Endothelial cell (in vitro differentiated cells): ENCODE measurements at regions not wholly inside any gene's neighbourhood (a gene's known extent, or its start where the extent isn't known, plus 50 kb on each side); places are given as distances from the start of the nearest gene placed in this dataset.

Experiments used
- DNase-seq: peaks from one replicate; pipeline ENCODE4 v3.0.0; 2021; ENCODE audit warnings: low spot score
- H3K27ac Mint-ChIP-seq: one replicate; pipeline ENCODE4 v1.8.0; 2021; ENCODE audit warnings: mixed read lengths, inconsistent platforms; ENCODE audit not compliant: unreplicated experiment
- H3K27me3 Mint-ChIP-seq: one replicate; pipeline ENCODE4 v1.8.0; 2021; ENCODE audit warnings: mild to moderate bottlenecking, moderate library complexity, mixed read lengths, inconsistent platforms; ENCODE audit not compliant: unreplicated experiment
- H3K36me3 Mint-ChIP-seq: one replicate; pipeline ENCODE4 v1.8.0; 2021; ENCODE audit warnings: mild to moderate bottlenecking, low read depth, mixed read lengths, inconsistent platforms; ENCODE audit not compliant: unreplicated experiment
- H3K4me1 Mint-ChIP-seq: one replicate; pipeline ENCODE4 v1.8.0; 2021; ENCODE audit warnings: mild to moderate bottlenecking, mixed read lengths, inconsistent platforms; ENCODE audit not compliant: unreplicated experiment
- H3K4me3 Mint-ChIP-seq: one replicate; pipeline ENCODE4 v1.8.0; 2021; ENCODE audit warnings: mild to moderate bottlenecking, mixed read lengths, inconsistent platforms; ENCODE audit not compliant: unreplicated experiment
- H3K9me3 Mint-ChIP-seq: one replicate; pipeline ENCODE4 v1.8.0; 2021; ENCODE audit warnings: mixed read lengths, inconsistent platforms; ENCODE audit not compliant: unreplicated experiment
- CTCF ChIP-seq: fragments of 200-600 bp; sonication (generic); IDR thresholded peaks from one replicate; pipeline ENCODE4 v1.5.0; 2021; ENCODE audit warnings: antibody characterized with exemption; ENCODE audit not compliant: unreplicated experiment

- TF ChIP-seq CTCF: no peak
- H3K9me3 Mint-ChIP-seq: no peaks in the 10 kb centered on the region
- no peaks in the 10 kb centered on the region for H3K36me3 Mint-ChIP-seq
- no peaks in the 10 kb centered on the region for H3K4me1 Mint-ChIP-seq
- H3K4me3 Mint-ChIP-seq: no peak overlapping the region
- DNase-seq: no peak
- H3K27me3 Mint-ChIP-seq: peaks cover 2% of the 10 kb centered on the region
- H3K27ac Mint-ChIP-seq: no peak overlapping the region
Observed at GRCh38 chrX:138534410-138534809, 177.1 kb downstream of the FGF13 start.

- no peaks in the 10 kb centered on the region for H3K4me1 Mint-ChIP-seq
- DNase-seq: peak; percentile 2
- H3K27ac Mint-ChIP-seq: peak overlapping the region; percentile 82
- H3K4me3 Mint-ChIP-seq: no peak overlapping the region
- H3K9me3 Mint-ChIP-seq: no peaks in the 10 kb centered on the region
- no peaks in the 10 kb centered on the region for H3K27me3 Mint-ChIP-seq
- no peaks in the 10 kb centered on the region for H3K36me3 Mint-ChIP-seq
- no peak for TF ChIP-seq CTCF
Observed at GRCh38 chrX:138519296-138519695, 192.2 kb downstream of the FGF13 start.

DNA sequence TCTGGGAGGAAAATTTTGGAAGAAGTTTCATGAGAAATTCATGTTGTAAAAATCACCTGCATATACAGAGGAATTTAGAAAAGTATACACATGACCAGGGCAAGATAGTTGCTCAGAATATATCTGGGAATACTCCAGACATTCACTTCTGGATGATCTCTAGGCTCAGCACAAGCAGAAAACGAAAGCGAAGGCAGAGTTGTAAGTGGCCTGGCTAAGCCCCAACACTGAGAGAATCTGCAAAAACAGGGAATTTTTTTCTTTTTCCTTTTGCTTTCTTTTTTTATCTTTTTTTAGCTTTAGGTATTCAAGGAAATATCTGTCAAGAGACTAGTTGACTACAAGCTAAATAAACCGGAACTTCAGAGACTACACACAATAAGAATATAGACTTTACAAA, 207.2 kb downstream of the FGF13 start:
- Mint-ChIP-seq H3K36me3 (no peaks in the 10 kb centered on the region), H3K27me3 (no peaks in the 10 kb centered on the region), H3K4me3 (no peak overlapping the region), H3K4me1 (no peaks in the 10 kb centered on the region), H3K9me3 (no peaks in the 10 kb centered on the region), H3K27ac (no peak overlapping the region)
- no peak for TF ChIP-seq CTCF
- no peak for DNase-seq

GRCh38 chrX:138492371-138492770, 219.1 kb downstream of the FGF13 start:
- no peaks in the 10 kb centered on the region for H3K36me3 Mint-ChIP-seq

GRCh38 chrX:138487866-138488265, 223.7 kb downstream of the FGF13 start:
- TF ChIP-seq CTCF: no peak
- Mint-ChIP-seq H3K36me3 (no peaks in the 10 kb centered on the region), H3K4me3 (no peak overlapping the region), H3K27ac (no peak overlapping the region), H3K4me1 (no peaks in the 10 kb centered on the region), H3K27me3 (peaks cover 1% of the 10 kb centered on the region), H3K9me3 (no peaks in the 10 kb centered on the region)
- no peak for DNase-seq

More at GRCh38 chrX:138492371-138492770, 219.1 kb downstream of the FGF13 start:
- TF ChIP-seq CTCF: no peak
- Mint-ChIP-seq H3K27me3 (peaks cover 1% of the 10 kb centered on the region), H3K4me1 (no peaks in the 10 kb centered on the region), H3K9me3 (no peaks in the 10 kb centered on the region), H3K4me3 (no peak overlapping the region), H3K27ac (no peak overlapping the region)
- no peak for DNase-seq
